ENCODE measurements at regions not wholly inside any gene's neighbourhood (a gene's known extent, or its start where the extent isn't known, plus 50 kb on each side); places are given as distances from the start of the nearest gene placed in this dataset.

- DNase-seq (ENCODE audit: low read depth) = no peak
- in situ Hi-C loops (cut with HindIII; ENCODE audit: low pct_unique_long_range_greater_than_20kb, low sequenced_read_pairs) = no loop called here
These were observed 54.0 kb upstream of the CDKN3 start for GRCh38 chr14:54342806-54343205.

- no peak for DNase-seq (ENCODE audit: low read depth)
- in situ Hi-C loops (cut with HindIII; ENCODE audit: low pct_unique_long_range_greater_than_20kb, low sequenced_read_pairs) = no loop called here
These were observed 53.3 kb upstream of the CDKN3 start for GRCh38 chr14:54343272-54344121.

GRCh38 chr14:54344445-54344844, 52.4 kb upstream of the CDKN3 start:
- no peak for DNase-seq (ENCODE audit: low read depth)
- in situ Hi-C loops (cut with HindIII; ENCODE audit: low pct_unique_long_range_greater_than_20kb, low sequenced_read_pairs) = no loop called here

DNA sequence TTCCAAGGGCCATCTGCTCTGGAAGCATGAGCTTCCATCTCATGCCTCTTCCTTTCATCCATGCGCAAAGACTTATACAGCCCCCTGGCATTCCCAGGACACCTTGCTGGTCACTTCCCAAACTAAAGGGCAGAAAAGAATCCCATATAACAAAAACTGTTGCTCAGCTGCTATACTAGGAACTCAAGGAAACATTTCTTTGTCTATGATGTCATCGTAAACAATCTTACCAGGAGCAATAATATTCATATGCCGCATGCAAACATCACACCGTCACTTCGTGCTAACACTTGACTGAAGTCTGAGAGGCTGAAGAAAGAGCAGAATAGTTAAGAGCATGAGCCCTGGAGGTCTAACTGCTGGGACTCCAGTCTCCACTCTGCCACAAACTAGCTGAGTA, 50.5 kb upstream of the CDKN3 start:
- in situ Hi-C loops (cut with HindIII; ENCODE audit: low pct_unique_long_range_greater_than_20kb, low sequenced_read_pairs) = no loop called here
- no peak for DNase-seq (ENCODE audit: low read depth)

Measured in Caki2 (cell line).